Nephron (organoid): ENCODE measurements at regions not wholly inside any gene's neighbourhood (a gene's known extent, or its start where the extent isn't known, plus 50 kb on each side); places are given as distances from the start of the nearest gene placed in this dataset.
"Not testable (repeated sequence)": the region's sequence is repeated elsewhere in the genome, so short reads cannot be mapped to it uniquely, and the experiment has no call there.

Experiments
- H3K27ac Mint-ChIP-seq, 3 experiments: 2 replicates each; pipeline ENCODE4 v1.8.0; 2020; ENCODE audit warnings: mixed read lengths in 3 of 3, mild to moderate bottlenecking in 2 of 3, moderate library complexity in 1 of 3
- H3K27me3 Mint-ChIP-seq: 2 replicates; pipeline ENCODE4 v1.8.0; 2021; ENCODE audit warnings: low read depth, mild to moderate bottlenecking, moderate library complexity, mixed read lengths
- H3K36me3 Mint-ChIP-seq: 2 replicates; pipeline ENCODE4 v1.8.0; 2020; ENCODE audit warnings: low read depth, mixed read lengths
- H3K4me1 Mint-ChIP-seq: 2 replicates; pipeline ENCODE4 v1.8.0; 2020; ENCODE audit warnings: mixed read lengths
- H3K4me3 Mint-ChIP-seq, 3 experiments: 2 replicates each; pipeline ENCODE4 v1.8.0; 2020; ENCODE audit warnings: mild to moderate bottlenecking in 3 of 3, mixed read lengths in 3 of 3, moderate library complexity in 2 of 3
- H3K9me3 Mint-ChIP-seq: 2 replicates; pipeline ENCODE4 v1.8.0; 2020; ENCODE audit warnings: mixed read lengths
- CTCF ChIP-seq, 3 experiments: fragments of 200-600 bp; sonication (generic); IDR thresholded peaks; one replicate each; pipeline ENCODE4 v1.5.0; 2021; ENCODE audit warnings: antibody characterized with exemption in 3 of 3; ENCODE audit not compliant: unreplicated experiment in 3 of 3

- H3K4me3 Mint-ChIP-seq: no peak overlapping the region
- H3K27me3 Mint-ChIP-seq: no peaks in the 10 kb centered on the region
- TF ChIP-seq CTCF (IDR thresholded peaks at IDR 0.05; ENCODE audit: unreplicated experiment in 3 of 3): no peak
- H3K4me1 Mint-ChIP-seq: no peaks in the 10 kb centered on the region
- no peaks in the 10 kb centered on the region for H3K36me3 Mint-ChIP-seq
- H3K9me3 Mint-ChIP-seq: no peaks in the 10 kb centered on the region
- H3K27ac Mint-ChIP-seq: no peak overlapping the region
These were observed 674.1 kb upstream of the ATXN7L3B start for GRCh38 chr12:73863546-73863945.

GRCh38 chr12:73867147-73867546, 670.5 kb upstream of the ATXN7L3B start:
- Mint-ChIP-seq H3K27ac (no peak overlapping the region), H3K27me3 (no peaks in the 10 kb centered on the region)

GRCh38 chr12:73877291-73877690, 660.3 kb upstream of the ATXN7L3B start:
- not testable (repeated sequence) for H3K27me3 Mint-ChIP-seq, H3K36me3 Mint-ChIP-seq, H3K4me1 Mint-ChIP-seq, H3K4me3 Mint-ChIP-seq, H3K9me3 Mint-ChIP-seq, H3K27ac Mint-ChIP-seq

More at GRCh38 chr12:73867147-73867546, 670.5 kb upstream of the ATXN7L3B start:
- Mint-ChIP-seq H3K4me3 (no peak overlapping the region), H3K9me3 (no peaks in the 10 kb centered on the region), H3K4me1 (no peaks in the 10 kb centered on the region), H3K36me3 (no peaks in the 10 kb centered on the region)
- TF ChIP-seq CTCF (IDR thresholded peaks at IDR 0.05; ENCODE audit: unreplicated experiment in 3 of 3): no peak

GRCh38 chr12:73892201-73892600, 645.4 kb upstream of the ATXN7L3B start:
- peaks cover 13% of the 10 kb centered on the region for H3K4me1 Mint-ChIP-seq
- no peaks in the 10 kb centered on the region for H3K9me3 Mint-ChIP-seq
- no peak for TF ChIP-seq CTCF (IDR thresholded peaks at IDR 0.05; ENCODE audit: unreplicated experiment in 3 of 3)
- H3K4me3 Mint-ChIP-seq: no peak overlapping the region
- H3K27me3 Mint-ChIP-seq: no peaks in the 10 kb centered on the region
- H3K27ac Mint-ChIP-seq: peak overlapping the region; percentile 5 to 72 (median 64)
- H3K36me3 Mint-ChIP-seq: no peaks in the 10 kb centered on the region

- Mint-ChIP-seq H3K36me3 (no peaks in the 10 kb centered on the region), H3K27me3 (no peaks in the 10 kb centered on the region), H3K4me1 (no peaks in the 10 kb centered on the region), H3K27ac (no peak overlapping the region), H3K9me3 (no peaks in the 10 kb centered on the region), H3K4me3 (no peak overlapping the region)
- no peak for TF ChIP-seq CTCF (IDR thresholded peaks at IDR 0.05; ENCODE audit: unreplicated experiment in 3 of 3)
These were observed 639.0 kb upstream of the ATXN7L3B start for GRCh38 chr12:73898645-73899044.

GRCh38 chr12:73902260-73902659, 635.4 kb upstream of the ATXN7L3B start:
- no peak for TF ChIP-seq CTCF (IDR thresholded peaks at IDR 0.05; ENCODE audit: unreplicated experiment in 3 of 3)
- no peaks in the 10 kb centered on the region for H3K9me3 Mint-ChIP-seq
- peak overlapping the region in 2 of 3 experiments; percentile 46 to 50 for H3K27ac Mint-ChIP-seq
- H3K27me3 Mint-ChIP-seq: no peaks in the 10 kb centered on the region
- H3K36me3 Mint-ChIP-seq: no peaks in the 10 kb centered on the region
- H3K4me3 Mint-ChIP-seq: no peak overlapping the region
- no peaks in the 10 kb centered on the region for H3K4me1 Mint-ChIP-seq
